Activated CD8-positive, alpha-beta memory T cell treated with anti-CD3 and anti-CD28 coated beads for 48 hours (primary cell): ENCODE measurements at regions not wholly inside any gene's neighbourhood (a gene's known extent, or its start where the extent isn't known, plus 50 kb on each side); places are given as distances from the start of the nearest gene placed in this dataset.
"Not testable (repeated sequence)": the region's sequence is repeated elsewhere in the genome, so short reads cannot be mapped to it uniquely, and the experiment has no call there.

ENCODE experiments used
- DNase-seq, 3 experiments: peaks; one replicate each; pipeline ENCODE4 v3.0.0-alpha.2; 2020; ENCODE audit warnings: low read depth in 2 of 3, low spot score in 2 of 3

DNA sequence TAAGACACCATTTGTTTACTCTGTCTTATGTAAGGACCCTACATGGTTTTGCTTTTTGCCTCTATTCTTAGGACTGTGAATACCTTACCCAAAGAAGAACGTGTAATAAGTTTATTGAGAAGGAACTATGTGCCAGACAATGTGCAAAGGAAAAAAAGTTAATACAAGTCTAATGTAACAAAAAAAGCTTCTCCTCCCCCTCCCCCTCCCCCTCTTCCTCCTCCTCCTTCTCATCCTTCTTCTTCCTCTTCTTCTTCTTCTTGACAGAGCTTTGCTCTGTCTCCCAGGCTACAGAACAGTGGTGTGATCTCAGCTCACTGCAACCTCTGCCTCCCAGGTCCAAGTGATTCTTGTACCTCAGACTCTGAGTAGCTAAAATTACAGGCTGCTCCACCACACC lies 50.9 kb upstream of the MITF start:
- no peak for DNase-seq

DNA sequence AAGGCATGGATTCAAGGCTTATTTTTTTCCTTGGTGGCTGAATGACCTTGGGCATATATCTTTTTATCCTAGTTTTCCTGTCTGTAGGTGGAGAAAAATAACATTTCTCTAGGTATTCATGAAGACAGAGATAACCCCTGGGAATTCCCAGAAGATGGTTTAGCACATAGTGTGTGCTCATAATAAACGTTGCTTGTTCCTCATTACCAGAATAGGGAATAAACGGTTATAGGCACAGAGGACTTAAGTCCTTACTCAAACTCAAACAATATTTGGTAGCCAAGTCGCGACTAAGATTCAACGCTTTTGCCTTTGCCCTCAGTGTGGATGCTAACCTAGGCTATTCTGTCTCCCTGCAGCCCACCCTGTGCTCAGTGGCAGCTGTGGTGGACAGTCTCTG lies 51.6 kb upstream of the MITF start:
- no peak for DNase-seq

DNA sequence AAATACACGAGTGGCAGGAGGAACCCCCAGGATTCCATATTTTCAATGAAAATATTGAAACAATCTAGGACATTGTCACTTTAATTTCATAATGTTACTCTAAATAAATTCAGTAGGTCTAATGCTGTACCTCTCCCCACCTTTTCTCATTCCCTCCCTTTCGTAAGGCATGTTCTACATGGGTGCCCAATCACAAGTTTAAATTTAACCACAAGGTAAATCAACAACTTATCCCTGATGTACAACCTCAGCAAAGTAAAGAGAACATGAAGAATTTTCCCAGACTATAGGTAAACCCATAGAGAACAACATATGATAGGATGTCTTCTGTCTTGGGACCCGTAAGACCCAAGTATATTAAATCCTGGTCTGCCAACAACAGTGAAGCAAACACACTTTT lies 53.2 kb upstream of the MITF start:
- DNase-seq: no peak

DNA sequence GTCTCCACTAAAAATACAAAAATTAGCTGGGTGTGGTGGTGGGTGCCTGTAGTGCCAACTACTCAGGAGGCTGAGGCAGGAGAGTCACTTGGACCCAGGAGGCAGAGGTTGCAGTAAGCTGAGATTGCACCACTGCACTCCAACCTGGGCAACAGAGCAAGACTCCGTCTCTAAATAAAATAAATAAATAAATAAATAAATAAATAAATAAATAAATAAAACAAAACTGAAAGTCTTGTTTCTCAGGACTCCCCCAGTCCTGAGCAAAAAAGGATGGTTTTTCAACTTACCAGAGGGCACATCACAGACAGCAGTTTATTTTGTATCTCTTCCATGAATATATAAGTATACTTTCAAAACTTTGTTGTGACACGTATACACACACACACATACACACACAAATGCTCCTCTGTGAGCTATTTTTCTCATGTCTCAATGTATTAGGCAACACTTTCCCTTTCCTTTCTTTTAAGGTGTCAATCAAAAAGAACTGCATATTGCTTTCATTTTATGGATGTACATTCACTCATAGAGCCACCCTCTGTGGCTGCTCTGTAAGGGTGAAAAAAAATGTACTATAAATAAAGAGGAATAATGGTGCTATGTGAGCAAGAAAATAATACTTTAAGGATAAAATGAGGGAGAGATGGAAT lies 54.8 kb upstream of the MITF start:
- DNase-seq: no peak

DNA sequence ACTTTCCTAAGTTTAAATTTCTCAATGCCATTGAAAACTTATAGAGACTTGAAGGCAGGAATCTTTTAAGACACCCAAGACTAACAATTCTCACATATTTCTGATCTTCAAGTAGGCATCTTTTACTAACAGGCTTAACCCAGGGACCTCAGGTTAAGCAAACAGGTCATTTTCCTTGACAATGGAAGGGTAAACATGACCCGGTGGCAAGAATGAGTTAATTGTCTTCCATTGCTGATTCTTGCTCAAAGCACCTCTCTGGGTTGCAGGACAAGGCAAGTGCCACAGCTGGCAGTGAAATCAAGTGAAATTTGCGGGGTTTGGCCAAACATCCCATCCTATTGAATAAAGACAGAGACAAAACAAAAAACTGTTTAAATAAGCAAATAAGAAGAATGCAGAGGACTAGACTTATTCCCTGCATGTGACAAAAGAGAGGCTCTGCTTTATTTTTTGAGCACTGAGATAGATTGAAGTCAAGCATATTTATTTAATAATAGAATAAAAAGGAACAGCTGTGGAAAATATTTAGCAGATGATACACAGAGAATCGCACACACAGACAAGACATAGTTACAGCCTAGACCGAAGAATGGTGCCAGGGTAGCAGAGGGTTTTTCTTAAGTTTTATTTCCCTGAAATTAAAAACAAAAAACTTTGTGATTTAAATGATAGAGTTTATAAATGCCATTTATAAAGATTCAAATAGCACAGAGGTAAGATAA lies 56.0 kb upstream of the MITF start:
- DNase-seq: no peak

DNA sequence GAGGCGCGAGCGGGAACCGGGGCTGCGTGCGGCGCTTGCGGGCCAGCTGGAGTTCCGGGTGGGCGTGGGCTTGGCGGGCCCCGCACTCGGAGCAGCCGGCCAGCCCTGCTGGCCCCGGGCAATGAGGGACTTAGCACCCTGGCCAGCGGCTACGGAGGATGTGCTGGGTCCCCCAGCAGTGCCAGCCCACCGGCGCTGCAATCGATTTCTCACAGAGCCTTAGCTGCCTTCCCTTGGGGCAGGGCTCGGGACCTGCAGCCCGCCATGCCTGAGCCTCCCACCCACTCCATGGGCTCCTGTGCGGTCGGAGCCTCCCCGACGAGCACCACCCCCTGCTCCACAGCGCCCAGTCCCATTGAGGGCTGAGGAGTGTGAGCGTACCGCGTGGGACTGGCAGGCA lies 61.8 kb upstream of the MITF start:
- not testable (repeated sequence) for DNase-seq

DNA sequence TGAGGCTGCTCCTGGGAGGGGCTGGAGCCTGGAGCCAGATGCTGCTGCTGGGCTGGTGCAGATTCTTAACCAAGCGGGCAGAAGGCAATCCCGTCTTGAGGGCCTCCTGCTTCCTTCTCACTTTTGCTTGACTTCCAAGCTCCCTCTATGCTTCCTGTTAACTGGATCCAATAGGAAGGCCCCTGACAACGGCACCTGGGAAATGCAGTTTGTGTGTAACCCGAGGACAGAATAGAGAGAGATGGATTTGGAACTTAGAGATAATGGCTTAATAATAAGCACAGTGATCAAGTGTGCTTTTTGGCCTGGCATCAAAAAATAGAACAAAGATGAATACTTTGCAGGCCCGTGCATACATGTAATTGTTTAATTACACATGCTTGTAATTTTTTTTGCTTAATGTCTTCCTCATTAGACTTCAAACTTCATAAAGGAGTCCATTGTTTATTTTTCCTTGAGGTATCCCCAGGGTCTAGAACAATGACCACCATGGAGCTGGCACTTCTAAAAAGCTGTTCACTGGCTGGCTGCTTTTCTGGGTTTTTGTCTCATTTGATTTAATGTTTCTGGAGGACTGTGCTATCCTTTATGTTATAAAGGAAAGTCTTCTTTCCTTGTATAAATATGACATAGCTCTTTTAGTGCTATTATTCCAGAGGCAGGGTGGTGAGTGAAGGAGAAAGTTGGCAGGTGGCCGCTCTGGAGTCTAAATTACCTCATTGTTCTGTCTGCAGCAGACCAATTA lies 63.3 kb upstream of the MITF start:
- DNase-seq: no peak

DNA sequence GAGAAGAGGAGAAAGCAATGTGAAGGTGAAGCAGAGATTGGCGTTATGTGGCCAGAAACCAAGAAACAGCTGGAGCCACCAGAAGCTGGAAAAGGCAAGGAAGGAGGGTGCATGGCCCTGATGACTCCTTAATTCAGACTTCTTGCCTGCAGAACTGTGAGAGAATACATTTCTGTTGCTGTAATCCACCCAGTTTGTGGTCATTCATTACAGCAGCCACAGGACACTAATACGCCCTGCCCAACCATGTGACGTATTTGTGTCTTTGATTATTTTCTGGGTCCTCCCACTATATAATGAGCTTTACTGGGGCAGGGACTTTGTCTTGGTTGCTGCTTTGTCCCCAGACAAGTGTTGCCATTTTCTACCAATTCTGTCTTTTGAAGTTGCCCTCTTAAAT lies 64.5 kb upstream of the MITF start:
- DNase-seq: no peak

DNA sequence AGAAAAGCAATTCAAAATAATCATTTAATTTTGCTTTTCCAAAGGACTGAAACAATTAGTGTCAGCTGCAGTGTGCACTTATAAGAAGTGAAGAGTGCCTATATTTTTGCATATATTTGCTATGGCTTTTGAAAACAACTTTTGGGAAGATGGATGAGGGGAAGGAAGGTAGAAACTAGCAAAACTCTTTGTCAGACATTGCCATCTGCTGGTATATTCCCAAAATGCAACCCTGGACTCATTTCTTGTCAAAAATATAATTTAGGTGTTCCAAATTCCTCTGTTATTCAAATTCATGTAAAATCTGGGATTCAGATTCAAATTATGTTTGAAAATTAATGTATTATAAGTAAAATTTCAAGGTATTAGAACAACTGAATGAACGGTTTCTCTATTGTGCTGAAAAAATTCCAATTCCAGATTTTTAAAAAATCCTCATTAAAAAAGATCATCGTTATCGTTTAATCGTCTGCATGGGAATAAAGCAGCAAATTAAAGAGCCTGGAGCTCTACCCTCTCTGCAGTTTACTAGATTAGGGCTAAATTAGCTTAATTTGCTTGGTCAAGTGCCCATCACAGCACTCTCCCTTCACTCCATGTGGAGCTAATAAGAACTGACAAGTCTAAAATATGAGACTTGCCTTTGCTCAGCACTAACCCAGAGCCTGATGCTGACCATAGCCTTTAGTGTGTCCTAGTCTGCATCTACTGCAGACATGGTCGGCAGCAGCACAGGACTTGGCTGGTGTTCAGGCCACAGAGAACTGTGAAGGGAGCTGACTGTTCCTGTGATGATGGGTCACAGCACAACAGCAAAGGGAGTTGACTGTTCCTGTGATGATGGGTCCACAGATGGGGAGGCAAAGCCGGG lies 67.9 kb upstream of the MITF start:
- no peak for DNase-seq

DNA sequence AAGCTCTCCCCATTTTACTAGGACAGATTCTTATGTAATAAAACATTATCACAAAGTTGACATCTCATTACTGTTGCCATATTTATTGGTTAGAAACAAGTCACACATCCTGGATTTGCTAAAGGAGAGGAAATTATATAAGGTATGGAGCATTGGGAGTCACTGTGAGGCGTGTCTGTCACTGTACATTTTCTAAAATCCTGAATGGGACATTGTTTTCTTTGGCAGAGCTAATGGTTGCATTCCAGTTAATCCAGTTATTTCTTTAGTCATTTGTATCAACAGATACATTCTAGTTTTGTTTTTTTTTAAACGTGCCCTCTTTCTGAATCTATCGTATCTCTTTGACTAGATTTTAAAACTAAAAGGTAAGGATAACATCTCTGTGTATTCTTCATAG lies 70.2 kb upstream of the MITF start:
- DNase-seq: no peak

DNA sequence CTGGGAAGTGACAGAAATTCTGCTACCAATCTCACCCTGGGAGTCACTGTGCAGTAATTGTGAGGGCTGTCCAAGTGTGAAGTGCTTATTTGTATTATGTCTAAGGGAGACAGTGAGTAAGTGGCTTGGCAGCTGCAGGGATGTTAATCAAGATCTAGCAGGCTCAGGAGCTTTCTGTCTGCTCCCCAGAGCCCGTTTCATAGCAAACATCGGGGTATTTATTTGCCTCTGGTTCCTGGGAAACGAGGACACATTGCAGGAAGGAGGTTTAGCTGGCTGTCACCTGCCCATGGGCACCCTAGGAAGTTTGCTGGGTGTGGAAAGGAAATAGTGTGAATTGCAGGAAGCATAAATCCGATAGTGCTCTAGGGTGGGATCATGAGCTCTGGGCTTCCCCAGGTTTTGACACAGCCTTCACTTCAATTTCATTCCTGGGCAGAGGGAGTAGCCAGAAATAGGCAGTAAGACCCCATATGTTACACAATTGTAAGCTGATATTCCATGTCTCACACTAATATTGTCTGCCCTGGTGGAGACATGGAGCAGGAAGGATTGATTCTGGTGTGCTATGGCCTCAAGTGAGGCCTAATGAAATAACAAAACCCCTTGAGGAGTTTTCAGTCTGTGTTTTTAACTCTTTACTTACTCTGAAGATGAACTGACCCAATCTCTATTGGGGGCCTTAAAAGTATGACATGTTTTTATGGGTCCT lies 74.1 kb upstream of the MITF start:
- DNase-seq: no peak

DNA sequence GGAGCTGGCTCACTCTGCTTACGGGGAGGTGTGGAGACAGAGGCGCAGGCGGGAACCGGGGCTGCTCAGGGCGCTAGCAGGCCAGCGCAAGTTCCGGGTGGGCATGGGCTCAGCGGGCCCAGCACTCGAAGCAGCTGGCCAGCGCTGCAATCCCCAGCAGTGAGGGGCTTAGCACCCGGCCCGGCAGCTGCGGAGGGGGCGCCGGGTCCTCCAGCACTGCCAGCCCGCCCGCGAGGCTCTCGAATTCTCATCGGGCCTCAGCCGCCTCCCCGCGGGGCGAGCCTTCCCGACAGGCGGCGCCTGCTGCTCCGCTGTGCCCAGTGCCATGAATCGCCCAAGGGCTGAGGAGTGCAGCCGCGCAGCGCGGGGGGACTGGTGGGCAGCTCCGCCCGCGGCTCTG lies 78.6 kb upstream of the MITF start:
- DNase-seq: no peak

DNA sequence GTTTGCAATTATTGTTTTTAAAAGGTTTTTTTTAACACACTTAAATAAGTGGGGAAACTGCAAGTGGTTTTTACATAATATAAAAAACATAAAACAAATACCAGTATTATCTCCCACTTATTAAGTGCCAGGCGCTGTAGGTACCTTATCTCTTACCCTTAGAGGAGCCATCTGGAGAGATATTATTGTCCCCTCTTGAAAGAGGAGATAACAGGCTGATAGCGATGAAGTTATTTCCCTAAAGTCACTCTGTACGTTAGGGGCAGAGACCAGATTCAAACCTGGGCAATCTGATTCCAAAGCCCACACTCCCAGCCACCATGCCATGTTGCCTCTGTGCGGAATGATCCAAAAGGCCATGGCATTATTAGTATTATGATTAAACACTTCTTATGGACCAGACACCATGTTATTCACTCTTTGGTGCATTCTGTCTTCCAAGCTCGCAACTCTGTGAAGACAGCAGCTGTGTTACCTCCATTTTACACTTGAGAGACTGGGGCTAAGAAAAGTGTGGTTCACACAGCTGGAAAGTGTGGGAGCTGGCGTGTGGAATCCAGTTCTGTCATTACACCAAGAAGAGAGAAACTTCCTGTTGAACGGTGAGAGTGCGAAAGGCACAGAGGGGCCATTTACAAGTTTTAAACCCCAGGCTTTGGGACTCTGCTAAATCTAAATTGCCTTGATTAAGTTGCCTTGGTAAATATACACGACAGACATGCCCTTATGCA lies 79.9 kb upstream of the MITF start:
- no peak for DNase-seq

DNA sequence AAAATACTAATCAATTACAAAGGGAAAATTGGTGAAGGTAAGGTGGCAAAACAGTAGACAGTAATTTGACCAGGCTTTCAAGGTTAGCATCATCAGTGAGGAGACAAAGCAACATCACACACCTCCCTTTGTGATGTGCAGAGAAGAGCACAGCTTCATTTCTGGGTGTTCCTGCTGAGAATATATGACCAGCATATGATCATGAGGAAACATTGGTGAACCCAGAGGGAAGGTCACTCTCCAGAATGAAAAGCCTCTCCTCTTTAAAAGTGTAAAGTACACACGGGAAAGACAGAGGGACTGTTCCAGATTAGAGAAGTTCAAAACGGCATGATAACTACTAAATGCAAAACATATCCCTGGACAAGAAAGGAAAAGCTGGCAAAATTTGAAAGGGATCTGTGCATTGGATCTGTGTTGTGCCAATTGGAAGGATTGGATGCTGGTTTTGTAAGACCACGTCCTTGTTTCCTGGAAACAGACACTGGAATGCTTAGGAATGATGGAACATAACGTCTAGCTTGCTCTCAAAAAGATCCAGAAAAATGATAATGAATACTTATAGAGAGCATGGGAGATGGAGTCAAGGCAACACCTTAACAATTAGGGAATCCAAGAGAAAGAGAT lies 80.6 kb upstream of the MITF start:
- DNase-seq: no peak

DNA sequence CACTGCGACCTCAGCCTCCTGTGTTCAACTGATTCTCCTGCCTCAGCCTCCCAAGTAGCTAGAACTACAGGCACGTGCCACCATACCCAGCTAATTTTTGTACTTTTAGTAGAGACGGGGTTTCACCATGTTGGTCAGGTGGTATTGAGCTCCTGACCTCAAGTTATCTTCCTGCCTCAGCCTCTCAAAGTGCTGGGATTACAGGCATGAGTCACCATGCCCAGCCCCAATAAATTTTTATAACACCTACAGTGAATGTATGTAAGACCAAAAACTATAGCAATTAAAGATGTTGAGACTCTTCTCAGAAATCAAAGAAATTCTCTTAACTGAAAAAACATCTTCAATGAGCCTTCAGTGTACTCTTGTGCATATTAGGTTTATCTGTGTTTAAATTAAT lies 82.2 kb upstream of the MITF start:
- not testable (repeated sequence) for DNase-seq

DNA sequence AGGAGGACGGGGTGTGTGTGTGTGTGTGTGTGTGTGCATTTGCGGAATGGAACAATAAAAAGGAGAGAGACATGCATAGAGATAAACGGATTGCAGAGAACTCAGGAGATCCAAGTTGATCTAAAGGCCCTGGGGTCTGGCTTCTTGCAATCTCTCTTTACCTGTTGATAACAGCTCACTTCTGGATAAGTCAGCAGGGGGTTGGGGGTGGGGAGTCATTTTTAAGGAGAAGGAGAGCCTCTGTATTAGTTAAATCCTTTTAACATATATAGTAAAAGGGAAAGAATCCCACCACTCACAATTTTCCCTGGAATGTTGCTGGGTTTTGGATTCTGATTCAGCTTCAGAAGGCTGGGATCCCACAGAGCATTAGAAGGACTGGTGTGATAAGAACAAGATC lies 87.5 kb upstream of the MITF start:
- no peak for DNase-seq

DNA sequence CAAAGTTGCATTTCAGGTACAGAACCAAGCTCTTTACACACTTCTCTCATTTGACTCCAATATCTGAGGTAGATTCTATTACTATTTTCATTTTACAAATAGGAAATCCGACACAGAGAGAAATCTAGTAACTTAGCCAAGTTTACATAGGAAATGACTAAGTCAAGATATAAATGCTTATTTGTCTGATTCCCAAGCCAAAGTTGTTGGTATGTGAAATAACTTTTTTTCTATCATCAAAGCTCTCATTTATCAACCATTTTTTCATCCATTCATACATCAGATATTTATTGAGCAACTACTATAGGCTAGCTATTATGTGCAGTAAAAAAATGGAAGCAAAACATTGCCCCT lies 89.2 kb upstream of the MITF start:
- DNase-seq: no peak

DNA sequence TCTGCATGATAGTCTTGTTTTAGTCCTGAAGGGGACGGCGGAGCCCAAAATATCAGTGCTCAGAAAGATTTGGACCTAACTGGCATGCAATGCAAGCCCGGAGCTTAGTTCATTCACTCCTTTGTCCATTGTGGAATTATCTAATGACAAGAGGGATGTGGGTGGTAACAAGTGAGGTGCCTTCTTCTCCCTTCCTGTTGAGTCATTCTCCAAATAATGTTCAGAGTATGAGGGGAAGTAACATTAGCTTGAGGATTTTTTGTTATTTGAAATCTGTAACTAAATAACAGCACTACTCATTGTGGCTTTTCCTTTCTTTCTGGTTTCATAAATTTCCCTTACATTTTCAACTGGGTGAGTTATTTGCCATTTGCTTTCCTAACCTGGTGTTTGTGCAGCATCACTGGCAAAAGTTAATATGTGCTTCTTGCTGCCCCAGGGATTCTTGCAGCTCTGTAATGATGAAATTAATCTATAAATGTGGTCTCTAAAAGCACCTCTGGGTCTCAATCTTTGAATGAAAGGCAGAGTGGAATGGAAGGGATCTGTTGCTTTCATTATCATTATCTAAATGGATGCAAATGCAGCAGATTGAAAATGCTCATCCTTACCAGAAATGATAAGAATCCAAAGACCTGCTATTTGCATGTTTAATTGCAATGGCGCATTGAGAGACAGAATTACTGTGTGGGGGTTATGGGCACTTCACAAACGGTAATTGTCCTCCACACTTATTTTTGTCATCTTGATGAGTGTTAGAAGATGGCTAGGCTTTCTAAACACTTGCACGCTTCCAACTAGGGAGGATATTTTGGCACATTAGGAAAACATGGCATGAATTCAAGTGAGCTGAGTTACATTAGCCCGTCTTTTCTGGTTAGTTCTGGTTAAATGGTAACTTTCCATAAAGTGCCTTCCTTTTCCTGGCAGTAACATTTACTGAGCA lies 89.9 kb upstream of the MITF start:
- no peak for DNase-seq

DNA sequence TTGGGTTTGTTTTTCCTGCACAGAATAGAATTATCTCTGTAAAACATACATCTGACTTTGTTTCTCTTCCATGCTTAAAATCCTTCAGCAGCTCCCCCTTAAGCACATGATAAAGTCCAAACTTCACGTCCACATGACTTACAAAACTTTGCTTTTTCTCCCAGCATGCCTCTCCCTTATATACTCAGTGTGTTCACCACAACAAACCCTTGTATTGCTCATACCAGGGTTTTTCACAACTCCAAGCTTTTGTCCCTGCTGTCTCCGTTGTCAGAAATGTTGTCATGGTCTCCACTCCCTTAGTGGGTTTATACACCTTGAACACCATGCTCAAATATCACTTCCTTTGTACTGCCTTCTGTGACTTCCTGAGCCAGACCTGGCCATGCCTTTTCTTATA lies 91.1 kb upstream of the MITF start:
- DNase-seq: no peak
